HG03095 (cell line): ENCODE measurements at regions not wholly inside any gene's neighbourhood (a gene's known extent, or its start where the extent isn't known, plus 50 kb on each side); places are given as distances from the start of the nearest gene placed in this dataset.
A peak's percentile ranks its signal among the peaks of the same experiment; 100 is the strongest.
"Not testable (repeated sequence)": the region's sequence is repeated elsewhere in the genome, so short reads cannot be mapped to it uniquely, and the experiment has no call there.

ENCODE experiments used
- ATAC-seq: cut with Tn5 transposase; IDR thresholded peaks from one replicate; pipeline ENCODE4 v1.9.1; 2021; ENCODE audit warnings: moderate library complexity; ENCODE audit not compliant: unreplicated experiment

DNA sequence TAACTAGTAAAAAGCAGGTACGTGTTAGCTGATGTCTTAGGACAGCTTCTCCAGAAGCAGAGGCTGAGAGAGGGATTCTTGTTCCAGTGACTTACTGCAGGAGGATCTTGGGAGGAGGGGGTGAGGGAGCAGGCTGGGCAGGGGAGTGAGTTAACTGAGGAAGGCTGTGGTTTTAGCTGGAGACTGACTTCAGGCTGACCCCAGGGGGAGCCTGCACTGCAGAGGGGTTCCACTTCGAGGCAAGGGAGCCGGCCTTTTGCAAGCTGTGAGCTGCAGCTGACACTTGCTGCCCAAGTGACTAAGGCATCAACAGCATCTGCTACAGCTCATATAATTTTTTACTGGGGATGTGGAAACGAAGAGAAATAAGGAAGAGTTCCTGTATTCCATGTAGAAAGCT lies 50.4 kb upstream of the SOD1 start:
- ATAC-seq = no peak

DNA sequence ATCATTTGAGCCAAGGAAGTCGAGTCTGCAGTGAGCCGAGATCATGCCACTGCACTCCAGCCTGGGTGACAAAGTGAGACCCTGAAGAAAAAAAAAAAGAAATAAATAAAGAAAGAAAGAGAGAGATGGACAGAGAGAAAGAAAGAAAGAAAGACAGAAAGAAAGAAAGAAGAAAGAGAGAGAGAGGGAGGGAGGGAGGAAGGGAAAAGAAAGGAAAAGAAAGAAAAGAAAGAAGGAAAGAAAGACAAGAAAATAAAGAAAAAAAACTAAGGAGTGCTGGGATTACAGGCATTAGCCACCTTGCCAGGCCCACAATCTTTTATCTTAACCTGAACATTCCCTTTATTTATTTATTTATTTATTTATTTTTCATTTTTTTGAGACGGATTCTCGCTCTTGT lies 51.7 kb upstream of the SOD1 start:
- no peak for ATAC-seq

GRCh38 chr21:31606081-31606874 lies 53.2 kb upstream of the SOD1 start:
- ATAC-seq = no peak

GRCh38 chr21:31604591-31605190 lies 54.8 kb upstream of the SOD1 start:
- peak; percentile 74 for ATAC-seq

DNA sequence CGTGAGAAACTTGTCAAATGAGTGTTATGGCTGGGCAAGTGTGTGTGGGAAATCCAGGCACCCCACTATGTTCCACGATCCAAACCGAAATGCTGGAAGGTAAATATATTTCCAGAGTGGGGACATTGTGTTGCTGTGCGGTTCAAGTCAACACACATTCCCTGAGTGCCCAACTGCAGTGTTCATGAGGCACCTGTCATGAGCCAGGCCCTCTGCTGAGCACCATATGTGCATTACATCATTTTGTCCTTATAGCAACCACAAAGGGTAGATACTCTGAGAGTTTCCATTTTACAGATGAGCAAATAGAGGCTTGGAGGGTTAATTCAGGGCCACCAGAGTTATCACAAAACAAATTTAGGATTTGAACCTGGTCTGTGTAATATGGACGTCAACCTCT lies 59.9 kb upstream of the SOD1 start:
- no peak for ATAC-seq

- no peak for ATAC-seq
Observed at GRCh38 chr21:31599013-31599412, 60.5 kb upstream of the SOD1 start.

- no peak for ATAC-seq
Observed at GRCh38 chr21:31597683-31598082, 61.8 kb upstream of the SOD1 start.

DNA sequence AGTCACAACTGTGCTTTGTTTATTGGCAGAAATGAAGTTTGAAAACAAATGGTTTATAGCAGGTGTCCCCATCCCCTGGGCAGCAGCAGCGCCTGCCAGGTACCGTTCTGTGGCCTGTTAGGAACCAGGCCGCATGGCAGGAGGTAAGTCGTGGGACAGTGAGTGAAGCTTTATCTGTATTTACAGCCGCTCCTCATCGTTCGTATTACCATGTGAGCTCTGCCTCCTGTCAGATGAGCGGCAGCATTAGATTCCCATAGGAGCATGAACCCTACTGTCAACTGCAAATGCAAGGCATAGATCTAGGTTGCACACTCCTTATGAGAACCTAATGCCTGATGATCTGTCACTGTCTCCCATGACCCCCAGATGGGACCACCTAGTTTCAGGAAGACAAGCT lies 63.4 kb upstream of the SOD1 start:
- no peak for ATAC-seq

- no peak for ATAC-seq
Observed at GRCh38 chr21:31594726-31595125, 64.8 kb upstream of the SOD1 start.

DNA sequence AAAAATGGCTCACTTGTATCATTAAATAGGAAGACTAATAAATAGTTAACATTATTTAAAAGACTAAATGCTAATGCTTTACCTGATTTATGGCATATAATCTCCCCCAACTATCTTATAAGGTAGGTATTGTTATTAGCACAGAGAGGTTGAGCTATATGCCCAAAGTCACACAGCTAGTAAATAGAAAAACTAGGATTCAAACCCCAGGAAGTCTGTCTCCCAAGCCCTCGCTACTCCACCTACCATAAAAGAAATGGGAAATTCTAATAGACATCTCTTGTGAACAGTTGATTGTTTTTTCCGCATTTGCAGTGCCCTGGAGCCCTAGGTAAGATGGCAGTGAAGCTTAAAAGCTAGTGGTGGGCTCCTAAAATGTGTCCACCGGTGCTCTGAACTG lies 65.2 kb upstream of the SOD1 start:
- no peak for ATAC-seq

GRCh38 chr21:31592963-31593560 lies 66.4 kb upstream of the SOD1 start:
- ATAC-seq = no peak

DNA sequence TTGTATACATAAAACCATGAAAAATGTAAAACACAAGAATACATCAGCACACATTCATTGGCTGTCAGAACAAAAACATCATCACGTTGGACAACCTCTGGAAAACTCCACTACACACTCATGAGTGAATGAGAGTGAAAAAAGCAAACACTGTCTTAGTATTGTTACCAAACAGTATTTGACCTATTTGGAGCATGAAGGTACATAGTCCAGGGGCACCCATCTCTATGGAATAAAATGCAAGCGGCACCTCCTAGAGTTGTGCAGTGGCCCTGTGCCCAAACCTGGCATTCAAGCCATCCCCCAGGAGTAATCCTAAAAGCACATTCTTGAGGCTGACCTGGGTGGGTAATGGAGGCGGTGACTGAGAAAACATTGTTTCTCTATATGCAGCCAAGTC lies 67.0 kb upstream of the SOD1 start:
- no peak for ATAC-seq

DNA sequence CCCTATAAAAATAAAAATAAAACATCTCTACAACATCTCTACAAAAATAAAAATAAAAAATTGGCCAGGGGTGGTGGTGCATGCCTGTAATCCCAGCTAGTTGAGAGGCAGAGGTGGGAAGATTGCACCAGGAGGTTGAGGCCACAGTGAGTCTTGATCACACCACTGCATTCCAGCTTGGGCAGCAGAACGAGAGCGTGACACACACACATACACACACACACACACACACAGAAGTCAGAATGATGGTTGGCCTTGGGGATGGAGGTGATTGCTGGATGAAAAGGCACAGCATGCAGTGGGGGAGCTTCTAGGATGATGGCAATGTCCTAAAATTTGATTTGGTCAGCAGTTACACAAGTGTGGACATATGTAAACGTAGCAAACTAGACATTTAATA lies 69.7 kb upstream of the SOD1 start:
- no peak for ATAC-seq

DNA sequence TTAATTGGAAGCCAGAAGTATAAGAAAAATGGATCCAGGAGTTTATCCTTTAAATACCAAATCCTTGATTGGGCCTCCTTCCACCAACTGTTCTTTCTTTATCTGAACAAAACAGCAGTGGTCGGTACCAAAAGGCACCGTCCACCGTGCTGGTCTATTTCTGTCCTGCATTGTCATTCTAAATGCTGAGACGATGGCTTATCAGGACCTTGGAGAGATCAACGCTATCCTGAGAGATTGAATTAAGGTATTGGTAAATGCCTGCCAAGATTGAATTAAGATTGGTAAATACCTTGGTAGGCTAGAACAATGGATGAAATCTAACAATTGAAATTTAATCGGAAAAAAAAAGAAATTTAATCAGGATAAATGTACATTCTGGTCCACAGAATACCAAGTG lies 73.4 kb upstream of the SOD1 start:
- no peak for ATAC-seq

DNA sequence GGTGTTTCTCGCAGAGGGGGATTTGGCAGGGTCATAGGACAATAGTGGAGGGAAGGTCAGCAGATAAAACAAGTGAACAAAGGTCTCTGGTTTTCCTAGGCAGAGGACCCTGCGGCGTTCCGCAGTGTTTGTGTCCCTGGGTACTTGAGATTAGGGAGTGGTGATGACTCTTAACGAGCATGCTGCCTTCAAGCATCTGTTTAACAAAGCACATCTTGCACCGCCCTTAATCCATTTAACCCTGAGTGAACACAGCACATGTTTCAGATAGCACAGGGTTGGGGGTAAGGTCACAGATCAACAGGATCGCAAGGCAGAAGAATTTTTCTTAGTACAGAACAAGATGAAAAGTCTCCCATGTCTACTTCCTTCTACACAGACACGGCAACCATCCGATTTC lies 75.6 kb upstream of the SOD1 start:
- not testable (repeated sequence) for ATAC-seq

GRCh38 chr21:31583498-31583897 lies 76.0 kb upstream of the SOD1 start:
- ATAC-seq = no peak

- ATAC-seq = peak; percentile 66
Observed at GRCh38 chr21:31580866-31581276, 78.6 kb upstream of the SOD1 start.

GRCh38 chr21:31577271-31577670 lies 82.2 kb upstream of the SOD1 start:
- ATAC-seq = no peak

DNA sequence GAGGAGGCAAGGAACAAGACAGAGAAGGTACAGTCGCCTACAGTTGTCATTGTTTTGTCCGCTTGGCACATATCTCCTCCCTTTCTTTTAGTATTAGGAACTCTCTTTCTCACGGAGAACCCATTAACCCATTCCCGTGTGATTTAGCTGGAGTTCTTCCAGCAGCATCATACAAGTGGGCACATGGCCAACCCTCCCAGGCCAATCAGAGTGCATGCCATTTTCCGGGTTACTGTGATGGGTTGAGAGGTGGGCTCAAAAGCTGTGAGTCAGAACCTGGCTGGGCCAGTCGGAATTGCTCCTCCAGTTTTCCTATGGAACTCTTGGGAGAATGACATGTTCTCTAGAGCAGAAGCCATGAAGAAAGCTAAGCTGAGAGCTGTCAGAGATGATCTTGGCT lies 83.1 kb upstream of the SOD1 start:
- no peak for ATAC-seq

DNA sequence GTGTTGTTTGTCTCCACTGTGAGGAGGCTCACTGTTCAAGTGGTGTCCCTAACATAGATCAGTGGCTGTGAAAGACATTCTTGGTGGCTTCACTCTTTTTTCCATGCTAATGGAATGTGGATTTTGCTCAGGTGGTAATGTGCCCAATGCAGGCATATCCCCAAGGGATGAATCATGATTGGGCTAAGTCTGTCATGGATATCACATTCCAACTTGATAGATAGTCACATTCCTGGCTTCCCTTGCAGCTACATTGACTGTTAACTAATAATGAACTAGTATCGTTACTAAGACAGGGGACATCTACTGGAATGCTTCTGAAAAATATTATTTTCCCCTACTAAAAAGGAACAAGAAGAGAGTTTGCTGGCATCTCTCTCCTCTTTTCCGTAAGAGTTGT lies 86.3 kb upstream of the SOD1 start:
- ATAC-seq = no peak

DNA sequence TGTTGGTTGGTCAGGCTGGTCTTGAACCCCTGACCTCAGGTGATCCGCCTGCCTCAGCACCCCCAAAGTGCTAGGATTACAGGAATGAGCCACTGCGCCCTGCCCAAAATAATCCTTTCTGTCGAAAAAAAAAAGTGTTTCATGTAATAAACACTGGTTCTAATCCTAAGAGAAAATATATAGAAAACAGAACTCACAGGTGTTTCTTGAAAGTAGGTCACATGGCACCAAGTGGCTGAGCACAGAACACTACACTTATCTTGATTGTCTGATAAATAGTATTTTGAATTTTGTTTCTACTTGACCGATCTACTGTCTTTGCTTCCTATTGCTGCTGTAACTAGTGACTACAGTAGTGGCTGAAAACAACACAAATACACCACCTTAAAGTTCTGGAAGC lies 87.6 kb upstream of the SOD1 start:
- ATAC-seq = no peak

DNA sequence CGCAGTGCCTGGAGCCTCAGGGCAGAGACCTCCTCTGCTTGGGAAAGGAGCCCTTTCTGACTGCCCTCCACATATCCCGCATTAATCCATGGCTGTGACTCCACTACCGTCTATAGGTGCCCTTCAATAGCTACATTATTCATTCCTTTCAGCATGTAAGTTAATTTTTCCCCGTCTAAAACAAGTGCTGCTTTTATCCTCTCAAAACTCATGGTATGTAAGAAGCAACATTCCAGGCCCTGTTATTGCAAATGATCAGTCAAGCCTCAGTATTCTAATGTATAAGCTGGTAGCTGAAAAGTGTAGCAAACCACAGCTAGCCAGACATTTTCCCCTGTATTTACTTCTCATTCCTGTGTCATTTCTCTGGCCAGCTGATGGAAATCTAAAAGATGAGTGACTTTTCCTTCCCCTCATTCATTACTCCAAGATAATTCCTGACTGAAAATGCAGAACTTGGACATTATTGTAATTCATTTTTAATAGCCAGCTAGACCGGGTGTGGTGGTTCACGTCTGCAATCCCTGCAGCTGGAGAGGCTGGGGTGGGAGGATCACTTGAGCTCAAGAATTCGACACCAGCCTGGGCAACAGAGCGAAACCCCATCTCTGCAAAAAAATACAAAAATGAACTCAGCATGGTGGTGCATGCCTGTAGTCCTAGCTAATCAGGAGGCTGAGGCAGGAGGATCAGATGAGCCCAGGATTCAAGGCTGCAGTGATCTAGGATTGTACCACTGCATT lies 88.5 kb upstream of the SOD1 start:
- ATAC-seq = no peak
